Activated CD4-positive, alpha-beta memory T cell treated with anti-CD3 and anti-CD28 coated beads for 36 hours (primary cell): ENCODE measurements at regions not wholly inside any gene's neighbourhood (a gene's known extent, or its start where the extent isn't known, plus 50 kb on each side); places are given as distances from the start of the nearest gene placed in this dataset.

Source experiments
- CTCF ChIA-PET: fragments of 350-600 bp; sonication (Branson Sonifier 250); formaldehyde crosslinking; loops from one replicate; lab custom pipeline; 2021; ENCODE audit warnings: antibody characterized with exemption, inconsistent platforms; lab: Charles Lee
- POLR2A ChIA-PET: fragments of 350-600 bp; sonication (Branson Sonifier 250); formaldehyde crosslinking; loops from one replicate; lab custom pipeline; 2021; ENCODE audit warnings: antibody characterized with exemption; lab: Charles Lee
- DNase-seq: peaks from one replicate; pipeline ENCODE4 v3.0.0-alpha.2; 2020
- H3K27ac Mint-ChIP-seq: one replicate; pipeline ENCODE4 v1.8.0; 2021; ENCODE audit warnings: mixed read lengths
- H3K27me3 Mint-ChIP-seq: one replicate; pipeline ENCODE4 v1.8.0; 2021; ENCODE audit warnings: mixed read lengths
- H3K36me3 Mint-ChIP-seq: one replicate; pipeline ENCODE4 v1.8.0; 2021; ENCODE audit warnings: mixed read lengths
- H3K4me1 Mint-ChIP-seq: one replicate; pipeline ENCODE4 v1.8.0; 2021; ENCODE audit warnings: low read depth, mixed read lengths
- H3K4me3 Mint-ChIP-seq: one replicate; pipeline ENCODE4 v1.8.0; 2021; ENCODE audit warnings: mild to moderate bottlenecking, mixed read lengths
- H3K9me3 Mint-ChIP-seq: one replicate; pipeline ENCODE4 v1.8.0; 2021; ENCODE audit warnings: mixed read lengths
- intact Hi-C: fragments of 100-400 bp; cut with micrococcal nuclease; formaldehyde crosslinking; loops from one replicate; pipeline ENCODE4 v1.15.1; 2023

DNA sequence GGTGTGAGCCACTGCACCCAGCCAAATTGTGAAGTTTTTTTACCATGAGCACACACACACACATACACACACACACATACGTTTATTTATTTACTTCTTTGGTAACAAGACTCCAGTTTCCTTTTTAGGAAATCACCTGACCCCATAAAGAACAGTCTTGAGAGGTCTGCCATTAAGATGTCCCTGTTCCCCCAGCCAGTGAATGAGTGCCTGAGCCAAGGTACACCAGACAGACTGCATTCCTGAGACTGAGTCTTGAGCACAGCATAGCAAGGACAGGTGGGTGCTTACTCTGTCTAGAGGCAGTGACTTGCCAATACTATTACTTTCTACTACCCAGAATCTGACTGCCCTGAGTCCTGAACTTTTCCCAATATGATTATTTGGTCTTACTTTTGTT, 167.2 kb upstream of the SATB2 start:
- H3K9me3 Mint-ChIP-seq, result no peaks in the 10 kb centered on the region
- no peak overlapping the region for H3K27ac Mint-ChIP-seq
- H3K4me3 Mint-ChIP-seq, result no peak overlapping the region
- H3K4me1 Mint-ChIP-seq, result no peaks in the 10 kb centered on the region
- POLR2A ChIA-PET, result no interaction called here
- no peak for DNase-seq
- intact Hi-C loops, result no loop called here
- H3K36me3 Mint-ChIP-seq, result no peaks in the 10 kb centered on the region
- CTCF ChIA-PET, result no interaction called here
- peaks cover 9% of the 10 kb centered on the region for H3K27me3 Mint-ChIP-seq

DNA sequence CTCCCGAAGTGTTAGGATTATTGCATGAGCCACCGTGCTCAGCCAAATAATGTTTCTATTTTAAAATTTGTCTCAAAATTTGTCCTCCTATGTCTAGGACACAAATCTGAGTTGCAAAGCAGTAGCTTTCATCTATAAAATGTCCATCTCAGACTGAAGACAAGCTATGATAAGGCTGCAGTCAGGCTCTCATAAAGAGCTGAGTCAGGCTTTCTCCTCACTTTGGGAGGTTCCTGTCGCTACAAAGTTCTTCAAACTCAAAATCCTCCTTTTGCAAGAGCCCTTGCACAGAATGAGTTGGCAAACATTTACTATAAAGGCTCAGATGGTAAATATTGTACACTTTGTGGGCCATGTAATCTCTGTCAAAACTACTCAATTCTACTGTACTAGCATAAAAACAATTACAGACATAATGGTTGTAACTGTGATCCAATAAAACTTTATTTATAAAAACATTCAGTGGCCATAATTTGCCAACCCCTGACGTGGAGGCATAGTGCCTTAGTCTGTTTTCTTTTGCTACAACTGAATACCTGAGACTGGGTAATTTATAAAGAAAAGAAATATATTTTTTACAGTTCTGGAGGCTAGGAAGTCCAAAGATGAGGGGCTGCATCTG, 154.9 kb upstream of the SATB2 start:
- Mint-ChIP-seq H3K36me3 (no peaks in the 10 kb centered on the region), H3K9me3 (no peaks in the 10 kb centered on the region), H3K27ac (no peak overlapping the region), H3K4me3 (no peak overlapping the region), H3K27me3 (peaks cover 4% of the 10 kb centered on the region), H3K4me1 (no peaks in the 10 kb centered on the region)
- no peak for DNase-seq
- ChIA-PET CTCF (no interaction called here), POLR2A (no interaction called here)
- intact Hi-C loops, result no loop called here

GRCh38 chr2:199607914-199608313, 150.2 kb upstream of the SATB2 start:
- no peak for DNase-seq
- Mint-ChIP-seq H3K4me3 (no peak overlapping the region), H3K4me1 (no peaks in the 10 kb centered on the region), H3K9me3 (no peaks in the 10 kb centered on the region), H3K36me3 (no peaks in the 10 kb centered on the region), H3K27ac (no peak overlapping the region), H3K27me3 (no peaks in the 10 kb centered on the region)
- POLR2A ChIA-PET, result no interaction called here
- intact Hi-C loops, result no loop called here
- CTCF ChIA-PET, result no interaction called here

DNA sequence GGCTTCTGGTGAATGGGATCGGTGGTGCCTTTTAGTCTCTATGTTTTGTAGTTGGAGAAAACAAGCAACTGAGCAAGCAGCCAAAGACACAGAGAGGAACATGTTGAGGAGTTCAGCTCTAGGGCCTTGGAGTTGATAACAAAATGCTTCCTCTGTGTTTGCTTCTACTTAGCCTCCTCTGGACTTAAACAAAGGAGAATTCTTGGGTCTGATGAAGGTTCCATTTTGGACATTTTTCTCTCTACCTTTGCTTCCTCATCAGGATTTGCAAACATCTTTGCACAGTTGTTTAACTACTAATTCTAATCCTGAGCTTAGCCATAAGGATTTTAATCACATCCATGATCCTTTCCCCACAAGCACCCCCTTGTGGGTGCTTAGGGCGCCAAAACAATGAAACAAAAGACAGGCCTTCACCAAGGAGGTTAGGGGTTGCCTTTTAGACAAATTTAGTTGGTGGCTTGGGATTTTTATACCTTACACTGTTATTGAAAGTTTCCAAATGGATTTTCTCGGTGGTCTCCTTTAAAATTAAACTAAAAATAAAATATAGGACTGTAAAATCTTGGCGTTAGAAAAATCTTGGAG, 148.5 kb upstream of the SATB2 start:
- DNase-seq, result no peak
- H3K27ac Mint-ChIP-seq, result no peak overlapping the region
- no peak overlapping the region for H3K4me3 Mint-ChIP-seq
- H3K9me3 Mint-ChIP-seq, result no peaks in the 10 kb centered on the region
- ChIA-PET POLR2A (no interaction called here), CTCF (interaction anchor here (0.7 to 1.4 kb wide), 3 partner anchors 10 to 134 kb away, joined by 3 to 5 read pairs (median 4); no protein-coding TSS in a partner anchor)
- intact Hi-C loops, result no loop called here
- peaks cover 2% of the 10 kb centered on the region for H3K27me3 Mint-ChIP-seq
- H3K4me1 Mint-ChIP-seq, result no peaks in the 10 kb centered on the region
- no peaks in the 10 kb centered on the region for H3K36me3 Mint-ChIP-seq

DNA sequence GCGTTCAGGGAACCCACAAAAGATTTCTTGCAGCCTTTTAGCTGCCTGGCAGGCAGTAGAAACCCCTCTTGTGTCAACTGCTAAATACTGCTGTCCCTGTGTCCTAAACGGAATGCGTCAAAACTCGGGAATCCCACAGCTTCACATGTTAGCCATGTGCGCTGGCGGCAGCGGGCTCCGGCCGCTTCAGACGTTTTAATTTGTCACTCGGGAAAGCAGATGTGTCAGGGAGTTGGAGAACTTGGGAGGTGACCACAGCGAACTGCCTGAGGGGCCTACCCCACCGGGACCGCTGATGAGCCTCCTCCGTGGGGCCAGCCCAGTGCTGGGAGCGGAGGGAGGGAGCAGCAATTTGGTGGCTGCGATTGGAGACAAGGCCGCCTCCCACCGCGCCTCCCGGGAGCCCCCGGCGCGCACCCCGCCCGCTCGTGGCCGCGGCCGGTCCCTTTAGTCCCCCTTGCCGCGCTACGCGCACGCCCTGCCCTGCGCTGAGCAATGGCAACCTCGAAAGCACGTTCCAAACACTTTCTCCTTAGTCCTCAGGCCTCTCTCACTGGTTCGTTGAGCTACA, 146.1 kb upstream of the SATB2 start:
- POLR2A ChIA-PET, result no interaction called here
- intact Hi-C loops, result no loop called here

GRCh38 chr2:199602896-199603717, 145.4 kb upstream of the SATB2 start:
- CTCF ChIA-PET, result no interaction called here
- Mint-ChIP-seq H3K27me3 (peaks cover 2% of the 10 kb centered on the region), H3K4me1 (no peaks in the 10 kb centered on the region), H3K9me3 (no peaks in the 10 kb centered on the region), H3K27ac (no peak overlapping the region), H3K4me3 (no peak overlapping the region), H3K36me3 (no peaks in the 10 kb centered on the region)
- DNase-seq, result no peak
- POLR2A ChIA-PET, result no interaction called here
- intact Hi-C loops, result no loop called here

More for the DNA sequence above, 146.1 kb upstream of the SATB2 start:
- Mint-ChIP-seq H3K4me3 (no peak overlapping the region), H3K27me3 (peaks cover 2% of the 10 kb centered on the region), H3K36me3 (no peaks in the 10 kb centered on the region), H3K27ac (no peak overlapping the region), H3K9me3 (no peaks in the 10 kb centered on the region), H3K4me1 (no peaks in the 10 kb centered on the region)
- DNase-seq, result no peak
- CTCF ChIA-PET, result no interaction called here

- ChIA-PET POLR2A (no interaction called here), CTCF (interaction anchor here (1.5 kb wide), 1 partner anchor 138 kb away, joined by 3 read pairs; no protein-coding TSS in a partner anchor)
- Mint-ChIP-seq H3K4me1 (no peaks in the 10 kb centered on the region), H3K27ac (no peak overlapping the region), H3K27me3 (peaks cover 2% of the 10 kb centered on the region), H3K9me3 (no peaks in the 10 kb centered on the region), H3K4me3 (no peak overlapping the region), H3K36me3 (no peaks in the 10 kb centered on the region)
- DNase-seq, result no peak
- intact Hi-C loops, result no loop called here
Measured at GRCh38 chr2:199602271-199602895, 144.6 kb upstream of the SATB2 start.

- Mint-ChIP-seq H3K27me3 (no peaks in the 10 kb centered on the region), H3K36me3 (no peaks in the 10 kb centered on the region), H3K27ac (no peak overlapping the region), H3K4me3 (no peak overlapping the region), H3K4me1 (no peaks in the 10 kb centered on the region), H3K9me3 (no peaks in the 10 kb centered on the region)
- POLR2A ChIA-PET, result no interaction called here
- DNase-seq, result no peak
- intact Hi-C loops, result loop anchor here (2.0 kb wide), 1 partner anchor 144 kb away; no protein-coding TSS in a partner anchor
- CTCF ChIA-PET, result interaction anchor here (0.6 to 0.8 kb wide), 5 partner anchors 10 to 1497 kb away, joined by 3 to 5 read pairs (median 3); no protein-coding TSS in a partner anchor
Measured at GRCh38 chr2:199596549-199596948, 138.8 kb upstream of the SATB2 start.

DNA sequence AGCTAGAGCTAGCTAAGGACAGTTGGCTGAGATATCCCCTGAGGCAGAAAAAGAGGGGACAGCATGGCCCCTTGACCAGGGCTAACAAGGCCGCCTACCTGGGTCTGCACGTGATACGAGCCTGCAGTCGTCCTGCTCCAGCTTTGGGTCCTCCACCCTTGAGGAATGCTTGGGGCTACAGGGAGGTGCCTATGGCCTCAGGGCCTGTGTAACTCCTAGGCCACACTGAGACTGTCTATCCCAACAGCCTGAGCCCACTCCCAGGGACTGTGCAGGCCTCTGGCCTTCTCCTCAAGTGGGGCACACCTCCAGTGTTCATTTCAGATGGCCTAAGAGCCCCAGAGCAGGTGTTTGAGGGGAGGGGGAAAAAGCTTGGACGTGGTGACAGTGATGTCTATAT, 136.7 kb upstream of the SATB2 start:
- Mint-ChIP-seq H3K36me3 (no peaks in the 10 kb centered on the region), H3K27ac (no peak overlapping the region), H3K9me3 (no peaks in the 10 kb centered on the region), H3K4me1 (no peaks in the 10 kb centered on the region), H3K4me3 (no peak overlapping the region), H3K27me3 (peaks cover 4% of the 10 kb centered on the region)
- CTCF ChIA-PET, result no interaction called here
- no peak for DNase-seq
- intact Hi-C loops, result no loop called here
- POLR2A ChIA-PET, result no interaction called here

DNA sequence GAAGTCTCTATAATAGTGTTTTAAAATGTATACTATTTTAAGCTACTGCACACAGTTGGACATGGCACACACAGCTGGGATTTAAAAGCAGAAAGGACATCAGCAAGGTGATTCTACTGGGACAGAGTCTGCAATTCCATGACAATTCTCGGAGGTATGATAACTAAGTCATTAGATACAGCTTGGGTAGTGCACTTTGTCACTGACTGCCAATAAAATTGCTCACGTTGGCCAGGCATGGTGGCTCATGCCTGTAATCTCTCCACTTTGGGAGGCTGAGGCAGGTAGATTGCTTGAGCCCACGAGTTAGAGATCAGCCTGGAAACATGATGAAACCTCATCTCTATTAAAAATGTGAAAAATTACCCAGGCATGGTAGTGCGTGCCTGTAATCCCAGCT, 134.1 kb upstream of the SATB2 start:
- intact Hi-C loops, result no loop called here
- POLR2A ChIA-PET, result no interaction called here
- DNase-seq, result no peak
- H3K36me3 Mint-ChIP-seq, result no peaks in the 10 kb centered on the region
- H3K4me3 Mint-ChIP-seq, result no peak overlapping the region
- no peaks in the 10 kb centered on the region for H3K4me1 Mint-ChIP-seq
- H3K27me3 Mint-ChIP-seq, result peaks cover 4% of the 10 kb centered on the region
- no peaks in the 10 kb centered on the region for H3K9me3 Mint-ChIP-seq
- H3K27ac Mint-ChIP-seq, result no peak overlapping the region
- CTCF ChIA-PET, result interaction anchor here (0.6 kb wide), 2 partner anchors 15 to 64 kb away, joined by 3 to 4 read pairs; no protein-coding TSS in a partner anchor

DNA sequence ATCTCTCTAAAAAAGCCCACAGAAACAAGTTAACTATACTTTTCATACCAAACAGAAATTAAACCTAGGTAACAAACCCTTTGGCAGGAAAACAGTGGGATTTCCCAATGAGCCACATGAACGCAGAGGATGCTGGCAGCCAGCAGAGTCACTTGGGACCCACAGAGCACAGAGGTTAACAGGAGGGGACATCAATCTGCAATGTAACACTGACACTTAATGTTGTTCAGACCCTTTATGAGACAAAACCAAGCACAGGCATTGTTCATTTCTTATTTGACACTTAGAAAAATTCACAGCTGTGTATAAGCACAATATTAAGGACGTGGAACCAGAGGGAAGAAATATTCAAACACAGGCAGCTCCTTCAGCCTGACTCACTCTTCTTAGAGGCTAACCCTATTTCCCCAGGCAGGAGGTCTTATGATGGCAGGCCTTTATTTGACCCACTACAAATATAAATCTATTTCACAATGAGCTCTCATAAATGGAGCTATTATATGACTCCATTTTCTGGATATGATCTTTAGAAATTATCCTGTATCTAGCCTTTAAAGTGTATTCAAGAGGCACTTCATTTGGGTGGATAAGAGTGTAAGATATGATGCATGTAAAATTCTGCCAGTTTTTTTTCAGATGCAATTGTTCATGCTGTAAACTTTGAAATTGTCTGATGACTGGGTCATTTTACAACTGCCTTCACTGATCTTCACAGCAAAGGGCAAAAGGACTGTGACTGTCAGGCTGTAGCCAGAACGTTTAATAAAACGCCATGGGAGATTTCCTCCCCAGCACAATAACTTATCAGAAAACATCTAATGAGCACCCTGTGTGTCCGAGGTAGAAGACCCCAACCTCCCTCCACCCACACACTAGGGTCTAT, 132.8 kb upstream of the SATB2 start:
- Mint-ChIP-seq H3K36me3 (no peaks in the 10 kb centered on the region), H3K4me3 (no peak overlapping the region), H3K4me1 (no peaks in the 10 kb centered on the region), H3K27ac (no peak overlapping the region), H3K9me3 (no peaks in the 10 kb centered on the region), H3K27me3 (peaks cover 4% of the 10 kb centered on the region)
- no peak for DNase-seq
- ChIA-PET POLR2A (no interaction called here), CTCF (no interaction called here)
- intact Hi-C loops, result no loop called here
